ENCODE measurements at regions not wholly inside any gene's neighbourhood (a gene's known extent, or its start where the extent isn't known, plus 50 kb on each side); places are given as distances from the start of the nearest gene placed in this dataset.

DNA sequence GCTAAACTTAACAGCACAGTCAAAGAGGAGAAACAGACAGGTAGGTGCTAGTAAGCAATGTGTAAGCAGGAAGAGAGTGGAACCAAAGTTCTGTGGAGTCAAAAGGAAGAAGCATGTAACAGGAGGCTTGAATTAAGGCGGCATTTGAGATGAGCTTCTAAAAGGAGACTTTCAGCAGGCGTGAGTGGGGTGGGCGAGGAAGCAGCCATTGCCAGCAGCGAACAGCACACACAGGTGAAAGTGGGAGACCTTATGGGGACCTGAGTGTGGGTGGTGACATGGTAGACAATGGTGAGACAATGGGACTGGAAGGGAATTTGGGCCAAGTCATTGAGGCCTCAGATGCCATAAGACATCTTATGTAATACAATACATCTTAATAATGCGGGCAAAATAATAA is 195.0 kb downstream of the PAX1 start:
- CTCF ChIA-PET (ENCODE audit: low intra/inter-chr PET ratio): no interaction called here
- no peak for FAIRE-seq
- no peak overlapping the region for H2AFZ ChIP-seq (ENCODE audit: low read depth, low read length)
- no TSS peak for BruUV-seq (replicated peaks)
- H3K4me1 ChIP-seq (replicated peaks in 1 of 2; ENCODE audit: control insufficient read depth in 2 of 2, insufficient read depth in 2 of 2, low read length in 2 of 2): no peaks in the 10 kb centered on the region
- 1% methylated on average over 5 of the region's 5 CpGs for WGBS (ENCODE audit: insufficient coverage, low coverage, missing lambda C conversion rate)
- H3K9me1 ChIP-seq (ENCODE audit: control insufficient read depth, insufficient read depth, low read length): no peaks in the 10 kb centered on the region
- intact Hi-C loops (cut with micrococcal nuclease) (no loop called here), in situ Hi-C loops (cut with MboI) (no loop called here)
- no peaks in the 10 kb centered on the region for H3K36me3 ChIP-seq (ENCODE audit: control insufficient read depth, insufficient read depth, low read length)
- TF ChIP-seq CBFB (CRISPR knock-in tag; IDR thresholded peaks at IDR 0.05) (no peak), FOSL1 (tag; conservative IDR thresholded peaks at IDR 0.05) (no peak), ZNF41 (CRISPR knock-in tag; conservative IDR thresholded peaks at IDR 0.05) (no peak), TAL1 (IDR thresholded peaks at IDR 0.05) (no peak), SAFB (IDR thresholded peaks at IDR 0.05; ENCODE audit: borderline replicate concordance, low read depth, low read length) (no peak), BRD4 (IDR thresholded peaks at IDR 0.05) (no peak), MXI1 (IDR thresholded peaks at IDR 0.05; ENCODE audit: low read depth, low read length) (no peak), TEAD1 (CRISPR knock-in tag; IDR thresholded peaks at IDR 0.05) (no peak), MTA3 (IDR thresholded peaks at IDR 0.05; ENCODE audit: borderline replicate concordance) (no peak), MCM3 (IDR thresholded peaks at IDR 0.05) (no peak), ZNF121 (CRISPR knock-in tag; conservative IDR thresholded peaks at IDR 0.05) (no peak), ZNF12 (CRISPR knock-in tag; IDR thresholded peaks at IDR 0.05) (no peak), SMARCE1 (IDR thresholded peaks at IDR 0.05) (no peak)
- TF ChIP-seq, protein P1, sequence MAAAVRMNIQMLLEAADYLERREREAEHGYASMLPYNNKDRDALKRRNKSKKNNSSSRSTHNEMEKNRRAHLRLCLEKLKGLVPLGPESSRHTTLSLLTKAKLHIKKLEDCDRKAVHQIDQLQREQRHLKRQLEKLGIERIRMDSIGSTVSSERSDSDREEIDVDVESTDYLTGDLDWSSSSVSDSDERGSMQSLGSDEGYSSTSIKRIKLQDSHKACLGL (CRISPR knock-in tag; IDR thresholded peaks at IDR 0.05; ENCODE audit: borderline replicate concordance, poor library complexity, severe bottlenecking): no peak
- TF ChIP-seq, protein P2, sequence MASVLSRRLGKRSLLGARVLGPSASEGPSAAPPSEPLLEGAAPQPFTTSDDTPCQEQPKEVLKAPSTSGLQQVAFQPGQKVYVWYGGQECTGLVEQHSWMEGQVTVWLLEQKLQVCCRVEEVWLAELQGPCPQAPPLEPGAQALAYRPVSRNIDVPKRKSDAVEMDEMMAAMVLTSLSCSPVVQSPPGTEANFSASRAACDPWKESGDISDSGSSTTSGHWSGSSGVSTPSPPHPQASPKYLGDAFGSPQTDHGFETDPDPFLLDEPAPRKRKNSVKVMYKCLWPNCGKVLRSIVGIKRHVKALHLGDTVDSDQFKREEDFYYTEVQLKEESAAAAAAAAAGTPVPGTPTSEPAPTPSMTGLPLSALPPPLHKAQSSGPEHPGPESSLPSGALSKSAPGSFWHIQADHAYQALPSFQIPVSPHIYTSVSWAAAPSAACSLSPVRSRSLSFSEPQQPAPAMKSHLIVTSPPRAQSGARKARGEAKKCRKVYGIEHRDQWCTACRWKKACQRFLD (CRISPR knock-in tag; IDR thresholded peaks at IDR 0.05): no peak
- TF ChIP-seq, protein P3, sequence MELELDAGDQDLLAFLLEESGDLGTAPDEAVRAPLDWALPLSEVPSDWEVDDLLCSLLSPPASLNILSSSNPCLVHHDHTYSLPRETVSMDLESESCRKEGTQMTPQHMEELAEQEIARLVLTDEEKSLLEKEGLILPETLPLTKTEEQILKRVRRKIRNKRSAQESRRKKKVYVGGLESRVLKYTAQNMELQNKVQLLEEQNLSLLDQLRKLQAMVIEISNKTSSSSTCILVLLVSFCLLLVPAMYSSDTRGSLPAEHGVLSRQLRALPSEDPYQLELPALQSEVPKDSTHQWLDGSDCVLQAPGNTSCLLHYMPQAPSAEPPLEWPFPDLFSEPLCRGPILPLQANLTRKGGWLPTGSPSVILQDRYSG (tag; conservative IDR thresholded peaks at IDR 0.05; ENCODE audit: low read depth): no peak
- TF ChIP-seq, protein P4, sequence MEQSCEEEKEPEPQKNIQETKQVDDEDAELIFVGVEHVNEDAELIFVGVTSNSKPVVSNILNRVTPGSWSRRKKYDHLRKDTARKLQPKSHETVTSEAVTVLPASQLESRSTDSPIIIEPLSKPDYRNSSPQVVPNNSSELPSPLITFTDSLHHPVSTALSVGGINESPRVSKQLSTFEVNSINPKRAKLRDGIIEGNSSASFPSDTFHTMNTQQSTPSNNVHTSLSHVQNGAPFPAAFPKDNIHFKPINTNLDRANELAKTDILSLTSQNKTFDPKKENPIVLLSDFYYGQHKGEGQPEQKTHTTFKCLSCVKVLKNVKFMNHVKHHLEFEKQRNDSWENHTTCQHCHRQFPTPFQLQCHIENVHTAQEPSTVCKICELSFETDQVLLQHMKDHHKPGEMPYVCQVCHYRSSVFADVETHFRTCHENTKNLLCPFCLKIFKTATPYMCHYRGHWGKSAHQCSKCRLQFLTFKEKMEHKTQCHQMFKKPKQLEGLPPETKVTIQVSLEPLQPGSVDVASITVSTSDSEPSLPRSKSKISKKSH (CRISPR knock-in tag; IDR thresholded peaks at IDR 0.05): no peak
- TF ChIP-seq, protein P5, sequence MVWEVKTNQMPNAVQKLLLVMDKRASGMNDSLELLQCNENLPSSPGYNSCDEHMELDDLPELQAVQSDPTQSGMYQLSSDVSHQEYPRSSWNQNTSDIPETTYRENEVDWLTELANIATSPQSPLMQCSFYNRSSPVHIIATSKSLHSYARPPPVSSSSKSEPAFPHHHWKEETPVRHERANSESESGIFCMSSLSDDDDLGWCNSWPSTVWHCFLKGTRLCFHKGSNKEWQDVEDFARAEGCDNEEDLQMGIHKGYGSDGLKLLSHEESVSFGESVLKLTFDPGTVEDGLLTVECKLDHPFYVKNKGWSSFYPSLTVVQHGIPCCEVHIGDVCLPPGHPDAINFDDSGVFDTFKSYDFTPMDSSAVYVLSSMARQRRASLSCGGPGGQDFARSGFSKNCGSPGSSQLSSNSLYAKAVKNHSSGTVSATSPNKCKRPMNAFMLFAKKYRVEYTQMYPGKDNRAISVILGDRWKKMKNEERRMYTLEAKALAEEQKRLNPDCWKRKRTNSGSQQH (CRISPR knock-in tag; IDR thresholded peaks at IDR 0.05): no peak
- POLR2A ChIA-PET: no interaction called here
- no peak overlapping the region for H3K4me3 ChIP-seq
- no peak for DNase-seq (ENCODE audit: extremely low read depth in 1 of 4, low spot score in 3 of 4)
- no peaks in the 10 kb centered on the region for H4K20me1 ChIP-seq (replicated peaks; ENCODE audit: control insufficient read depth, insufficient read depth, low read length)
- no peak for ATAC-seq
- no peak overlapping the region for H3K4me2 ChIP-seq (ENCODE audit: insufficient read depth, low read length)
- no peak overlapping the region for H3K27ac ChIP-seq (ENCODE audit: extremely low read depth, low read depth, low read length)
- H3K27me3 ChIP-seq (ENCODE audit: control insufficient read depth in 2 of 2, insufficient read depth in 2 of 2, low read length in 2 of 2): no peaks in the 10 kb centered on the region
- no peaks in the 10 kb centered on the region for H3K79me2 ChIP-seq (ENCODE audit: control insufficient read depth, insufficient read depth, low read length)
- no peaks in the 10 kb centered on the region for H3K9me3 ChIP-seq (replicated peaks; ENCODE audit: control insufficient read depth, insufficient read depth, low read depth, low read length)
- no peak overlapping the region for H3K9ac ChIP-seq (ENCODE audit: insufficient read depth in 1 of 2, low read depth in 2 of 2, low read length in 2 of 2)

Data from K562 (cell line).